Stimulated activated effector memory CD8-positive, alpha-beta T cell treated with anti-CD3 and anti-CD28 coated beads, Interleukin-12 subunit alpha, Interleukin-12 subunit beta, amount 100 ng/mL, for 72 hours (primary cell): ENCODE measurements at regions not wholly inside any gene's neighbourhood (a gene's known extent, or its start where the extent isn't known, plus 50 kb on each side); places are given as distances from the start of the nearest gene placed in this dataset.
"Not testable (repeated sequence)": the region's sequence is repeated elsewhere in the genome, so short reads cannot be mapped to it uniquely, and the experiment has no call there.

Experiments used
- ATAC-seq: fragments of 150-1000 bp; cut with Tn5 transposase; 2 replicates; pipeline ENCODE4 v1.10.0; 2021
- DNase-seq, 2 donors: peaks; one replicate each; pipeline ENCODE4 v3.0.0; 2021 to 2022; ENCODE audit warnings: low spot score in 2 of 2
- H3K27ac Mint-ChIP-seq: one replicate; pipeline ENCODE4 v1.8.0; 2022; ENCODE audit warnings: mild to moderate bottlenecking, mixed read lengths
- H3K36me3 Mint-ChIP-seq: one replicate; pipeline ENCODE4 v1.8.0; 2022; ENCODE audit warnings: mild to moderate bottlenecking, mixed read lengths
- H3K4me1 Mint-ChIP-seq: one replicate; pipeline ENCODE4 v1.8.0; 2022; ENCODE audit warnings: mixed read lengths
- H3K4me3 Mint-ChIP-seq: one replicate; pipeline ENCODE4 v1.8.0; 2022; ENCODE audit warnings: mild to moderate bottlenecking, mixed read lengths
- H3K9me3 Mint-ChIP-seq: one replicate; pipeline ENCODE4 v1.8.0; 2022; ENCODE audit warnings: mixed read lengths

DNA sequence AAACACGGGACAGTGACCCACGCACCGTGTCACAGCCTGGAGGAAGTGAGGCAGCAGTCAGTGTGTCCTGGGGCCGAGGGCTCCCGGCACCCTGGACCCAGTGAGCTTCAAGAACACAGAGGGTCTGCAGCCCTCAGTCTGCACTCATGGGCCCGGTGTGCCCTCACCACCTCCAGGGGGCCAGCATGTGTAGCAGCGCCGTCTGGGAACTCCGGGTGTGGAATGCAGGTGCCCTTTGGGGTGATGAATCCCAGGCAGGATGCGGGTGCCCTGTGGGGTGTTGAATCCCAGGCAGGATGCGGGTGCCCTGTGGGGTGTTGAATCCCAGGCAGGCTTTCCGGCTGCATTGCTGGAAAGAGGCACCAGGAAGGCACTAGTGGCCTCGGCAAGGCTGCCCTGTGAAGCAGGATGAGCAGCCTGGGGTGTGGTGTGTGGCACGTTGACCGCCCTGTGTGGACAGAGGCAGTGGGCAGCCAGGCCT is 1399.9 kb downstream of the BRD1 start:
- Mint-ChIP-seq H3K4me1 (no peaks in the 10 kb centered on the region), H3K9me3 (no peaks in the 10 kb centered on the region), H3K4me3 (no peak overlapping the region), H3K27ac (no peak overlapping the region), H3K36me3 (no peaks in the 10 kb centered on the region)
- DNase-seq (no peak), ATAC-seq (no peak)

DNA sequence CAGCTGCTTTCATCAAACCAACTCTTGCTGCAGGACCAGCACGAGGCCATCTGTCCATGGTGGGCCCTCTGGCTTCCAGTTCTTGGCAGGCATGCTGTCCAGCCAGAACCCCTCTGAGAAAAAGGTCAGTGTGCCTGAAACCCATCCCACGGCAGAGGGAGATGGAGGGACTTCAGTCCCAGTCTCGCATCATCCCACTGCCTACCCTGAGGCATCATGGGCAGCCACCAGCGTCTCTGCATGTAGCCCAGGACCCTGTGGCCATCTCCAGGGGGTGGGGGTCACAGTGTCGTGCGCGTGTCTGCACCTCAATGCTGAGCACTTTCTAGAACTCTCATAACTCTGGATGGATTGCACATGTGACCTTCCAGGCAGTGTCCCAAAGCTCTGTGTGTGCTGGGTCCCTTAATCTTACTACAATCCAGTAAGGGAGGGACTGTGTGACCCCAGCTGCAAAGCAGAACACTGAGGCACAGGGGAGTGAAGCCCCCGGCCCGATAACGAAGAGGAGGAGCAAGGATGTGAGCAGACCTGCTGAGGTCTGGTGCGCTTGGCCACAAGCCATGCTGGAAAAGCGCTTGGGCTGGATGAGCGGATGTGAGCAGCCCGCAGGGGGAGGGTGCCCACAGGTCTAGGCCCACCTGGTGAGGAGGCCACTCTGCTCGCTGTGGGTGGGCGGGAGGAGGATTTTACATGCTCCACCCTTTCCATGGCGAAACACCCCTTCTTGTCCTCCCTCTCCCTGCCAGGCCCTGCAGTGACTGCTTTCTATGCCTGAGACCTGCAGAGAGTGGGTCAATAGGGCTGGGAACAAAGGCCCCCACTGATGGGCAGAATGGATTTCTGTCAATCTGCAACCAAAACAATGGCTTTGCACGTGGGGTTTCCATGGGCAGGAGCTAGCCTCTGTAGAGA is 1401.0 kb downstream of the BRD1 start:
- H3K9me3 Mint-ChIP-seq = no peaks in the 10 kb centered on the region
- no peak overlapping the region for H3K4me3 Mint-ChIP-seq
- no peaks in the 10 kb centered on the region for H3K36me3 Mint-ChIP-seq
- no peak overlapping the region for H3K27ac Mint-ChIP-seq
- ATAC-seq (no peak), DNase-seq (no peak)
- no peaks in the 10 kb centered on the region for H3K4me1 Mint-ChIP-seq

DNA sequence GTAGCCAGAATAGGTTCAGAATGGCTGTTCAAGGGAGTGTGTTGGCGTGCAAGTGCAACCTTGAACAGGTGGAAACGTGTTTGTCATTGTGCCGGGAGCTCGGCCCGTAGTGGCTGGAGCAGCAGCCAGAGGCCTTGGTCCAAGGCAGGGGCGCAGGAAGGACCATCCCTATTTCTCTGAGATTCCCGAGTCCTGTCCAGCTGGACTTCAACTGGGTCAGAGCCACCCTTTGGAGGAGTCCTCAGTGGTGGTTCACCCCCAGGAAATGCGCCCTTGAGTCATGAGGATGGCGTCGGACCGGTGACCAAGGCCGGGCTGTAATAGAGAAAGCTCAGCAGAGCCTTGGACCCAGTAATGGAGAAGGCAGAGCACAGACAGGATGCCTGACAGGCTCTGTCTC is 1402.0 kb downstream of the BRD1 start:
- Mint-ChIP-seq H3K9me3 (no peaks in the 10 kb centered on the region), H3K36me3 (no peaks in the 10 kb centered on the region), H3K4me1 (no peaks in the 10 kb centered on the region), H3K4me3 (no peak overlapping the region), H3K27ac (no peak overlapping the region)
- no peak for ATAC-seq
- DNase-seq = no peak

DNA sequence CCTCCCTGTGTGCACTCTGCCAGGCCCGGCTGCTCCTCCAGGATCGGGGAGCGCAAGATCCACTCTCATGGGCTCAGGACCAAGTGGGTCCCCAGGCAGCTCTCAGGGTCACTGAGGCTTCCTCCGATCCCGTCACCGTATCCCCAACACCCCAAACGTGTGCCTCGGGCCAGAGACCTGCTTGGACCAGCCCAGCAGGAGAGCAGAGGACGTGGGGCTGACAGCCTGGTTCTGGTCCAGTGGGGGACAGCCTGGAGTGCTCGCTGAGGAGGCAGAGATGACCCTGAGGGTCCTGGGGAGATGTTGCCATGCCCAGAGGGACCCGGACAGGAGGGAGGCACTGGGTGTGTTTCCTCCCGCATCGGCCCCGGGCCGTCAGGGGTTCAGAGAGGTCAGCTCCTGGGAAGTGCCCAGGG is 1402.6 kb downstream of the BRD1 start:
- ATAC-seq = no peak
- no peak overlapping the region for H3K4me3 Mint-ChIP-seq
- no peaks in the 10 kb centered on the region for H3K9me3 Mint-ChIP-seq
- H3K4me1 Mint-ChIP-seq = no peaks in the 10 kb centered on the region
- H3K36me3 Mint-ChIP-seq = no peaks in the 10 kb centered on the region
- DNase-seq = no peak
- H3K27ac Mint-ChIP-seq = no peak overlapping the region

GRCh38 chr22:48424661-48425060 is 1403.0 kb downstream of the BRD1 start:
- Mint-ChIP-seq H3K4me3 (no peak overlapping the region), H3K36me3 (no peaks in the 10 kb centered on the region), H3K9me3 (no peaks in the 10 kb centered on the region), H3K4me1 (no peaks in the 10 kb centered on the region), H3K27ac (no peak overlapping the region)
- no peak for ATAC-seq
- no peak for DNase-seq

GRCh38 chr22:48424201-48424627 is 1403.5 kb downstream of the BRD1 start:
- H3K36me3 Mint-ChIP-seq = no peaks in the 10 kb centered on the region
- H3K9me3 Mint-ChIP-seq = no peaks in the 10 kb centered on the region
- ATAC-seq = no peak
- no peak overlapping the region for H3K4me3 Mint-ChIP-seq
- DNase-seq = no peak
- no peak overlapping the region for H3K27ac Mint-ChIP-seq
- H3K4me1 Mint-ChIP-seq = no peaks in the 10 kb centered on the region

GRCh38 chr22:48423481-48423911 is 1404.2 kb downstream of the BRD1 start:
- no peak overlapping the region for H3K27ac Mint-ChIP-seq
- no peaks in the 10 kb centered on the region for H3K9me3 Mint-ChIP-seq
- DNase-seq = no peak
- H3K4me3 Mint-ChIP-seq = no peak overlapping the region
- no peaks in the 10 kb centered on the region for H3K36me3 Mint-ChIP-seq
- no peaks in the 10 kb centered on the region for H3K4me1 Mint-ChIP-seq
- no peak for ATAC-seq

GRCh38 chr22:48422900-48423480 is 1404.7 kb downstream of the BRD1 start:
- Mint-ChIP-seq H3K4me1 (no peaks in the 10 kb centered on the region), H3K27ac (no peak overlapping the region), H3K9me3 (no peaks in the 10 kb centered on the region)

DNA sequence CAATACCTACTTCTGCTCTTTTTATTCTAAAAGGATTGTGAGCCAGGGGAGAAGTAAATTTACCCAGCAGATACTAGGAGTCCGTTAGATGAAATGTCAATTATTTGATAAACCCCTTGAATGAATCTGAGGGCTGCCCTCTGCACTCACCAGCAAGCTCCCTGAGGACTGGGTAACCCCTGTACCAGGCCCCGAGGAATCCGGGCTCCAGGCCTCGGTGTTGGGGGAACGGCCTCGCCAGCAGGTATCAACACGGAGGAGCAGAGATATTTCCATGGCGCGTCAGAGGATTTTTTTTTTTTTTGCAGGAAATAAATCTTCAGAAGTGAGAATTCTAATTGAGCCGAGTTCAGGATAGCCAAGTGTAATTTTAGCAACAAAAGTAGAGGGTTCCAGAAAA is 1408.8 kb downstream of the BRD1 start:
- Mint-ChIP-seq H3K36me3 (no peaks in the 10 kb centered on the region), H3K4me1 (no peaks in the 10 kb centered on the region), H3K4me3 (no peak overlapping the region), H3K9me3 (no peaks in the 10 kb centered on the region), H3K27ac (no peak overlapping the region)
- no peak for ATAC-seq
- DNase-seq = no peak

More at GRCh38 chr22:48422900-48423480, 1404.7 kb downstream of the BRD1 start:
- no peaks in the 10 kb centered on the region for H3K36me3 Mint-ChIP-seq
- no peak for DNase-seq
- H3K4me3 Mint-ChIP-seq = no peak overlapping the region
- ATAC-seq = no peak

- Mint-ChIP-seq H3K4me1 (no peaks in the 10 kb centered on the region), H3K4me3 (no peak overlapping the region)
These were observed 1410.2 kb downstream of the BRD1 start for GRCh38 chr22:48417225-48418070.

DNA sequence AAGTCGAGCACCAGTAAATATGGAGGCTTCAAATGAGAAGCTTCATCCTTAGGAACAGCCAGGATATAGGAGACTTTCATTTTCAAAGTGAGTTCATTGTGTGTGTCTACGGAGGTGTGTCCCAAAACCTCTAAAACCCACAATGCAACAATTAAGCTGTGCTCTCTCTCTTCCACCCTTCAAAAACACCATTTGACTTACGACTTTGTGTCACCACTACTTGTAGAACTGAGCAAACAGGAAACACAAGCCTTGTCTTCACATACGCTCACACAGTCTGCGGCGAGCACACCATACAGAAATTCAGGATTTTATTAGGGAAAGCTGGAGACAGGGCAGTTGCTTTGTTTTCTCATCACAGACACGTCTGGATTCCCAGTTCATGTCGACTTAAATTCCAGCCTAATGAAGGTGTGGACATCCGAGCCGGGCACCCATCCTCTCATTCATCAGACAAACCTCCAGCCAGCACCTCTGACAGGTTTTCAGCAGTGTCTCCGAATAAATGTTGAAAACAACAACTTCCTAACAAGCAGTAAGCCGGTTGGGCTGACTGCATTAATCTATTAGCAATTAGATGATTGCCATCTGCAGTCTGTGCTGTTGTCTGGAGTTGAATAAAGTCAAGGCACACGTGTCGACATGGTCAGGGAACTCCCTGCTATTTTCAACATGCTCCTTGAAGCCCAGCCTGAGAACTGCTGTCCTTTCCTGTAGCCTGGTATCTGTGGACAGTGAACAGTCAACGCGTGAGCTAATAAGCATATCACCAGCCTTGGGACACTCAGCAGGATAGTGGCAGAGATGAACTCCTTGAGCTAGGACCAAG is 1411.1 kb downstream of the BRD1 start:
- H3K4me1 Mint-ChIP-seq = no peaks in the 10 kb centered on the region
- no peaks in the 10 kb centered on the region for H3K9me3 Mint-ChIP-seq
- ATAC-seq (no peak), DNase-seq (no peak)
- no peak overlapping the region for H3K4me3 Mint-ChIP-seq
- H3K36me3 Mint-ChIP-seq = no peaks in the 10 kb centered on the region
- H3K27ac Mint-ChIP-seq = no peak overlapping the region

More at GRCh38 chr22:48417225-48418070, 1410.2 kb downstream of the BRD1 start:
- ATAC-seq (no peak), DNase-seq (no peak)
- H3K36me3 Mint-ChIP-seq = no peaks in the 10 kb centered on the region
- no peak overlapping the region for H3K27ac Mint-ChIP-seq
- H3K9me3 Mint-ChIP-seq = no peaks in the 10 kb centered on the region

GRCh38 chr22:48415520-48415919 is 1412.2 kb downstream of the BRD1 start:
- Mint-ChIP-seq H3K27ac (no peak overlapping the region), H3K36me3 (no peaks in the 10 kb centered on the region), H3K9me3 (no peaks in the 10 kb centered on the region), H3K4me3 (no peak overlapping the region), H3K4me1 (no peaks in the 10 kb centered on the region)
- no peak for DNase-seq
- ATAC-seq = no peak

GRCh38 chr22:48414651-48415050 is 1413.0 kb downstream of the BRD1 start:
- ATAC-seq = peak; percentile 53
- Mint-ChIP-seq H3K4me3 (no peak overlapping the region), H3K4me1 (no peaks in the 10 kb centered on the region), H3K27ac (no peak overlapping the region), H3K9me3 (no peaks in the 10 kb centered on the region), H3K36me3 (no peaks in the 10 kb centered on the region)
- no peak for DNase-seq

- H3K36me3 Mint-ChIP-seq, H3K9me3 Mint-ChIP-seq, ATAC-seq, H3K4me3 Mint-ChIP-seq, DNase-seq, H3K27ac Mint-ChIP-seq, H3K4me1 Mint-ChIP-seq: not testable (repeated sequence)
These were observed 1414.7 kb downstream of the BRD1 start for GRCh38 chr22:48412931-48413330.
